GM12865 (cell line): ENCODE measurements at regions not wholly inside any gene's neighbourhood (a gene's known extent, or its start where the extent isn't known, plus 50 kb on each side); places are given as distances from the start of the nearest gene placed in this dataset.
A peak's percentile ranks its signal among the peaks of the same experiment; 100 is the strongest.

Source experiments
- DNase-seq: peaks from one replicate; pipeline ENCODE4 v3.0.0; 2010; ENCODE audit warnings: low read depth
- H3K4me3 ChIP-seq: 2 replicates; pipeline ENCODE4 v1.5.1; 2011; ENCODE audit warnings: mild to moderate bottlenecking, low read depth, low read length, control low read depth
- TF ChIP-seq, protein P1 (sequence below): IDR thresholded peaks from 2 replicates; pipeline ENCODE4 v1.5.1; 2011; ENCODE audit warnings: low read length, control low read depth, low read depth, inconsistent platforms; ENCODE audit not compliant: insufficient read depth; ENCODE audit errors: missing control alignments

DNA sequence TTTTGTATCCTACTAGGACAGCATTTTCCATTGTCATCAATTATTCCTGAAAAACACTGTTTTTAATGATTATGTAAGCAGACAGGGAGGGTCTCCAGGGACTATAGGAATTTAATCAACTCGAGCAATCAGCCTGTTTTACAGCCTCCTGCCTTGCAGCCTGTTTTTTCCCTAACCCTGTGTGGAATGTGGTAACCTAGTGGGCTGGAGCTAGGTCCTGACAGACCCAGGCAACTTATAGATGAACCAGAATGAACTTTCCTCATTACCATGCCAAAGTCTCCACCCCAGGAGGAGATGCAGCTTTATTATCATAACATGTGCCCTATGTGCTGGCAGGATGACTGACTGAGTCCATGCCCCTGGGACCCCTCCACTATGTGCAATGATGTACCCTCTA lies 375.1 kb downstream of the BMP4 start:
- no peak overlapping the region for H3K4me3 ChIP-seq
- TF ChIP-seq, protein P1, sequence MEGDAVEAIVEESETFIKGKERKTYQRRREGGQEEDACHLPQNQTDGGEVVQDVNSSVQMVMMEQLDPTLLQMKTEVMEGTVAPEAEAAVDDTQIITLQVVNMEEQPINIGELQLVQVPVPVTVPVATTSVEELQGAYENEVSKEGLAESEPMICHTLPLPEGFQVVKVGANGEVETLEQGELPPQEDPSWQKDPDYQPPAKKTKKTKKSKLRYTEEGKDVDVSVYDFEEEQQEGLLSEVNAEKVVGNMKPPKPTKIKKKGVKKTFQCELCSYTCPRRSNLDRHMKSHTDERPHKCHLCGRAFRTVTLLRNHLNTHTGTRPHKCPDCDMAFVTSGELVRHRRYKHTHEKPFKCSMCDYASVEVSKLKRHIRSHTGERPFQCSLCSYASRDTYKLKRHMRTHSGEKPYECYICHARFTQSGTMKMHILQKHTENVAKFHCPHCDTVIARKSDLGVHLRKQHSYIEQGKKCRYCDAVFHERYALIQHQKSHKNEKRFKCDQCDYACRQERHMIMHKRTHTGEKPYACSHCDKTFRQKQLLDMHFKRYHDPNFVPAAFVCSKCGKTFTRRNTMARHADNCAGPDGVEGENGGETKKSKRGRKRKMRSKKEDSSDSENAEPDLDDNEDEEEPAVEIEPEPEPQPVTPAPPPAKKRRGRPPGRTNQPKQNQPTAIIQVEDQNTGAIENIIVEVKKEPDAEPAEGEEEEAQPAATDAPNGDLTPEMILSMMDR, result no peak
- DNase-seq, result no peak

DNA sequence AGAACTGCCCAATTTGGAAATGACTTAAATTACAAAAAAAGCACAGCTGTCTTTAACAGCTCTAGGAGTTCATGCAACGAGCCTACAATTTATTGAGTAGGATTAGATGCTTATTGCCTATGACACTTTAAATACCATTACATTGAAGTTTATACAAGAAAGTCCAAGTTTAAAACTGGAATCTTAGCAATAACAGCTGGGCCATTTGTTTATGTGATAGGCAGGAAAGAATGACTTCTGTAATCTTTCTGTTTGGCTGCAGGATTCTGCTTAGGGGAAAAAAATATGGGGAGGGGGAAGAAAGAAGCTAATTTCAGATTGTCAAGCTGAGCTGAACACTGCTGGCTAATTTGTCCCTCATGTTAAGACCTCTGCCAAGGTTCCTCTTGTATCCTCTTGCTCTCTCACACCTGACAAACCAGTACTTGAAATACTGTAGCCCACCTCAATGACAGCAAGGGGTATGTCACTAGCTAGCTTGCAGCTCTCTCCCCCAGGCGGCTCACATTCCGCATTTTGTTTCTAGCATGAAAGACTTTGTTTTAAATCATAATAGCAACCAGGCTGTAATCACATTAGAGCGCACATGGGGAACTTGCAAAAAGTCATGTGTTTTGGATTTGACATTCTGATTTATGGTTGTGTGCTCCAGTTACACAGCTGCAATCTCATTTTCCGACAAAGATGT lies 384.8 kb downstream of the BMP4 start:
- peak; percentile 34 for DNase-seq
- H3K4me3 ChIP-seq, result no peak overlapping the region
- TF ChIP-seq, protein P1, result no peak

DNA sequence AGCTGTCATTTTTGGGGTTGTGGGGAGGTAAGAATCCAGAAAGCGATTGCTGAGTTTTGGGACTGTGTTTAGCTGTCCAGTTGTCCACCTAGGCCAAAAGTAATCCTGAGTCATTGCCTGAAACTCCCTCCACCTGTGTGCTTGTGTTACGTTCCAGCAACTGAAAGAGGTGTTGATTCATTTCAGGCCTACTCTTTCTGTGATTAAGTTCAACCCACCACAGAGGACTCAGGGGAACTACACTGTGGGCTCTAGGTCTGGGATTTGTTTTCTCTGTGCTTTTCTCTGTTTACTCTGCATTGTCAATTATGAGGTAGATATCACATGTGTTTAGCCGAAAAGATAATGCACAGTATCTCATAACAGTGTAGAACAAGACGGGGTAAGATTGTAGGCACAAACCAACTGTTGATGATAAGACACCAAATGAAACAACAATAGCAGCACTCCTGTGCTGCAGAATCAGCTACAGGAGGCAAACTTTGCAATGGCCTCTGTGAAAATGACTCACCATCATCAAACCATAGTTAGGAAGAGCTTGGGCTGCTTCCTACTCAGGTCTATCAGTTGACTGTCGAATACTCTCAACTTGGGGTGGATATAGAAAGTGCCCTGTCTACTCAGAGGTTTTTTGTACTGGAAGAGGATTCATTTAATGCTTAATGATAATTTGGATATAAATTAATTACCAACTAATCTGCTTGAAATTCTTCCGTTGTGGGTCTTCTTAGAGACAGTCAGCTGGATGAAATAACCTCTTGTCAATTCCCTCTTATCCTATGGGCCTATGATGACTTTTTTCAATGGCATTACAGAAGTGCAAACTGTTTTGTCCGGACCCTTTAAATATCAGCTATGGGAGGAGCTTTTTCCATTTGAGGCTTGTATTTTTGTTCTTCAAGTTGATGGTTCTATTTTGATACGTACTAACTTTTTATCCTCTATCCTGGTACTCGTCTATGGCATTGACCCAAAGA lies 385.9 kb downstream of the BMP4 start:
- TF ChIP-seq, protein P1, result no peak
- DNase-seq, result peak; percentile 92
- H3K4me3 ChIP-seq, result no peak overlapping the region

GRCh38 chr14:53569446-53569845 lies 387.2 kb downstream of the BMP4 start:
- TF ChIP-seq, protein P1, result no peak
- DNase-seq, result no peak
- H3K4me3 ChIP-seq, result no peak overlapping the region

GRCh38 chr14:53567236-53567780 lies 389.3 kb downstream of the BMP4 start:
- TF ChIP-seq, protein P1, result no peak

DNA sequence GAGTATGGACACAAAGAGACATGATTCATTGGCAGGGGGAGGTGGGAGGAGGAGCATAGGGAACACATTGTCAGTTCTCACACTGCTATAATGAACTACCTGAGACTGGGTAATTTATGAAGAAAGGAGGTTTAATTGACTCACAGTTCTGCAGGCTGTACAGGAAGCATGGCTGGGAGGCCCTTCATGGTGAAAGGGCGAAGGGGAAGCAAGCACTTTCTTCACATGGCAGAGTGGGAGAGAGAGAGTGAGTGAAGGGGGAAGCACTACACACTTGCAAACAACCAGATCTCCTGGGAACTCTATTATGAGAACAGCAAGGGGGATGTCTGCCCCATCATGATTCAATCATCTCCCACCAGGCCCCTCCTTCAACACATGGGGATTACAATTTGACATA lies 391.8 kb downstream of the BMP4 start:
- DNase-seq, result peak; percentile 27
- H3K4me3 ChIP-seq, result no peak overlapping the region
- TF ChIP-seq, protein P1, result no peak

More at GRCh38 chr14:53567236-53567780, 389.3 kb downstream of the BMP4 start:
- no peak for DNase-seq
- no peak overlapping the region for H3K4me3 ChIP-seq
